SK-N-SH (cell line): ENCODE measurements at regions not wholly inside any gene's neighbourhood (a gene's known extent, or its start where the extent isn't known, plus 50 kb on each side); places are given as distances from the start of the nearest gene placed in this dataset.

Experiments
- CHD2 ChIP-seq: fragments of 150-350 bp; IDR thresholded peaks from 2 replicates; pipeline ENCODE4 v1.6.1; 2018; ENCODE audit warnings: low read length; ENCODE audit not compliant: partially characterized antibody
- CTCF ChIP-seq: fragments of 200-600 bp; sonication (generic); IDR thresholded peaks from 2 replicates; pipeline ENCODE4 v1.6.1; 2017; ENCODE audit warnings: antibody characterized with exemption, mild to moderate bottlenecking, moderate library complexity
- EP300 ChIP-seq, 2 experiments: IDR thresholded peaks; 2 replicates each; pipeline versions ENCODE4 v1.4.0 to v1.6.1; 2012; ENCODE audit warnings: borderline replicate concordance in 1 of 2, low read depth in 1 of 2, low read length in 1 of 2
- EZH2phosphoT487 ChIP-seq: fragments of 200-600 bp; sonication (generic); IDR thresholded peaks from 2 replicates; pipeline ENCODE4 v1.6.1; 2017; ENCODE audit warnings: low read depth, mixed run types, mild to moderate bottlenecking, antibody characterized with exemption, moderate library complexity, borderline replicate concordance
- GABPA ChIP-seq: IDR thresholded peaks from 2 replicates; pipeline ENCODE4 v1.4.0; 2012; ENCODE audit warnings: low read depth, mild to moderate bottlenecking
- MXI1 ChIP-seq: IDR thresholded peaks from 2 replicates; pipeline ENCODE4 v1.6.1; 2012; ENCODE audit warnings: mild to moderate bottlenecking, low read depth, low read length, improper control_type of control experiment
- PBX3 ChIP-seq: IDR thresholded peaks from 2 replicates; pipeline ENCODE4; 2012
- SIN3A ChIP-seq: IDR thresholded peaks from 2 replicates; pipeline ENCODE4 v1.6.1; 2012; ENCODE audit warnings: low read depth, mild to moderate bottlenecking, low read length, moderate library complexity, borderline replicate concordance
- SMC3 ChIP-seq: IDR thresholded peaks from 2 replicates; pipeline ENCODE4 v1.6.1; 2012; ENCODE audit warnings: low read depth, low read length, improper control_type of control experiment
- TCF12 ChIP-seq: IDR thresholded peaks from 2 replicates; pipeline ENCODE4 v1.4.0; 2012
- TEAD4 ChIP-seq: IDR thresholded peaks from 2 replicates; pipeline ENCODE4 v1.4.0; 2012; ENCODE audit warnings: mild to moderate bottlenecking, borderline replicate concordance; ENCODE audit not compliant: insufficient read depth
- USF2 ChIP-seq: fragments of 150-350 bp; IDR thresholded peaks from 2 replicates; pipeline ENCODE4 v1.6.1; 2017; ENCODE audit warnings: antibody characterized with exemption, low read length, low read depth, borderline replicate concordance
- TF ChIP-seq, protein P1 (sequence below): IDR thresholded peaks from 2 replicates; pipeline ENCODE4 v1.6.1; 2012; ENCODE audit warnings: mild to moderate bottlenecking, low read depth, low read length, moderate library complexity

DNA sequence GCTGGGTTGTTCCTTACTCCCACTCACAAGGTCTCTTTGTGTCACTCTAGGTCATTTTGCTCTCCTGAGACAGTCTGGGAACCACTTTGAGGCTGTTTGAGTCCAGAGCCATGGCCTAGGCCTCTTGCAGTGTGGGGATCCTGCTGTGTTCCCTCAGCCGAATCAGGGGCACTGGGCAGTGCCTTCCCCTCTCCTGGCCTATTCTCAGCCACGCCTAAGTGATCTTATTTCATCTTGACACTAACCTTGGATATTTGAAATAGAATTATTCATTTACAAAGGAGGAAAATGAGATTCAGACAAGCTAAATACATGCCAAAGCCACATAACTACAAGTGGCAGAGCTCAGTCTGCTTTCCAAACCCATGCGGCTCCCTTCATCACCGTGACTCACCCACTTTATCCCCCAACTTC lies 557.2 kb upstream of the TBL1XR1 start:
- no peak for TF ChIP-seq CTCF
- no peak for TF ChIP-seq CHD2
- TF ChIP-seq, protein P1, sequence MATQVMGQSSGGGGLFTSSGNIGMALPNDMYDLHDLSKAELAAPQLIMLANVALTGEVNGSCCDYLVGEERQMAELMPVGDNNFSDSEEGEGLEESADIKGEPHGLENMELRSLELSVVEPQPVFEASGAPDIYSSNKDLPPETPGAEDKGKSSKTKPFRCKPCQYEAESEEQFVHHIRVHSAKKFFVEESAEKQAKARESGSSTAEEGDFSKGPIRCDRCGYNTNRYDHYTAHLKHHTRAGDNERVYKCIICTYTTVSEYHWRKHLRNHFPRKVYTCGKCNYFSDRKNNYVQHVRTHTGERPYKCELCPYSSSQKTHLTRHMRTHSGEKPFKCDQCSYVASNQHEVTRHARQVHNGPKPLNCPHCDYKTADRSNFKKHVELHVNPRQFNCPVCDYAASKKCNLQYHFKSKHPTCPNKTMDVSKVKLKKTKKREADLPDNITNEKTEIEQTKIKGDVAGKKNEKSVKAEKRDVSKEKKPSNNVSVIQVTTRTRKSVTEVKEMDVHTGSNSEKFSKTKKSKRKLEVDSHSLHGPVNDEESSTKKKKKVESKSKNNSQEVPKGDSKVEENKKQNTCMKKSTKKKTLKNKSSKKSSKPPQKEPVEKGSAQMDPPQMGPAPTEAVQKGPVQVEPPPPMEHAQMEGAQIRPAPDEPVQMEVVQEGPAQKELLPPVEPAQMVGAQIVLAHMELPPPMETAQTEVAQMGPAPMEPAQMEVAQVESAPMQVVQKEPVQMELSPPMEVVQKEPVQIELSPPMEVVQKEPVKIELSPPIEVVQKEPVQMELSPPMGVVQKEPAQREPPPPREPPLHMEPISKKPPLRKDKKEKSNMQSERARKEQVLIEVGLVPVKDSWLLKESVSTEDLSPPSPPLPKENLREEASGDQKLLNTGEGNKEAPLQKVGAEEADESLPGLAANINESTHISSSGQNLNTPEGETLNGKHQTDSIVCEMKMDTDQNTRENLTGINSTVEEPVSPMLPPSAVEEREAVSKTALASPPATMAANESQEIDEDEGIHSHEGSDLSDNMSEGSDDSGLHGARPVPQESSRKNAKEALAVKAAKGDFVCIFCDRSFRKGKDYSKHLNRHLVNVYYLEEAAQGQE, result no peak
- no peak for TF ChIP-seq PBX3
- TF ChIP-seq TCF12, result no peak
- TF ChIP-seq GABPA, result no peak
- no peak for TF ChIP-seq EZH2phosphoT487
- no peak for TF ChIP-seq EP300 (IDR thresholded peaks at IDR 0.05; ENCODE audit: borderline replicate concordance in 1 of 2, low read depth in 1 of 2, low read length in 1 of 2)
- TF ChIP-seq USF2, result no peak
- no peak for TF ChIP-seq SMC3
- TF ChIP-seq MXI1, result no peak
- no peak for TF ChIP-seq SIN3A
- no peak for TF ChIP-seq TEAD4
